ENCODE measurements at regions not wholly inside any gene's neighbourhood (a gene's known extent, or its start where the extent isn't known, plus 50 kb on each side); places are given as distances from the start of the nearest gene placed in this dataset.

GRCh38 chr17:73711916-73712315, 67.7 kb upstream of the SDK2 start:
- no peak for DNase-seq
- ChIA-PET POLR2A (ENCODE audit: partially characterized antibody) (interaction anchor here (1.5 to 4.1 kb wide), 2 partner anchors 10 to 12 kb away, joined by 4 to 31 read pairs; no protein-coding TSS in a partner anchor), CTCF (ENCODE audit: partially characterized antibody) (interaction anchor here (1.5 to 7.9 kb wide), 5 partner anchors 9 to 289 kb away, joined by 4 to 168 read pairs (median 22); no protein-coding TSS in a partner anchor)
- no peaks in the 10 kb centered on the region for H3K9me3 ChIP-seq (ENCODE audit: control insufficient read depth in 1 of 2, low read length in 2 of 2)
- Mint-ChIP-seq H3K4me3 (no peak overlapping the region), H3K27ac (peak overlapping the region in 1 of 7 donors; percentile 68), H3K36me3 (no peaks in the 10 kb centered on the region), H3K4me1 (peaks cover 7 to 11% (median 8%) of the 10 kb centered on the region in 4 donors), H3K27me3 (peaks cover 6% of the 10 kb centered on the region in 2 donors), H3K9me3 (peaks cover 0 to 7% (median 1%) of the 10 kb centered on the region in 8 donors)
- H3K27me3 ChIP-seq (ENCODE audit: insufficient read depth, low read length): no peaks in the 10 kb centered on the region
- H3K4me1 ChIP-seq (ENCODE audit: insufficient read depth, low read length): peaks cover 4% of the 10 kb centered on the region
- no peak overlapping the region for H3K27ac ChIP-seq (ENCODE audit: low read depth, low read length)
- no peak overlapping the region for H3K4me3 ChIP-seq (ENCODE audit: low read length in 2 of 2)
- no peaks in the 10 kb centered on the region for H3K36me3 ChIP-seq (ENCODE audit: insufficient read depth, low read length)
- intact Hi-C loops (cut with micrococcal nuclease): no loop called here

- DNase-seq: no peak
- ChIA-PET CTCF (ENCODE audit: partially characterized antibody) (interaction anchor here (7.9 kb wide), 1 partner anchor 282 kb away, joined by 168 read pairs; no protein-coding TSS in a partner anchor), POLR2A (ENCODE audit: partially characterized antibody) (interaction anchor here (0.6 kb wide), 1 partner anchor 9 kb away, joined by 3 read pairs; no protein-coding TSS in a partner anchor)
- H3K27me3 Mint-ChIP-seq: peaks cover 1 to 6% of the 10 kb centered on the region in 2 donors
- no peaks in the 10 kb centered on the region for H3K9me3 ChIP-seq (ENCODE audit: control insufficient read depth in 1 of 2, low read length in 2 of 2)
- H3K27ac Mint-ChIP-seq: peak overlapping the region in 1 of 7 donors; percentile 38
- peaks cover 4% of the 10 kb centered on the region for H3K4me1 ChIP-seq (ENCODE audit: insufficient read depth, low read length)
- peaks cover 9 to 15% (median 10%) of the 10 kb centered on the region in 4 donors for H3K4me1 Mint-ChIP-seq
- no peaks in the 10 kb centered on the region for H3K36me3 ChIP-seq (ENCODE audit: insufficient read depth, low read length)
- no peaks in the 10 kb centered on the region for H3K36me3 Mint-ChIP-seq
- H3K4me3 Mint-ChIP-seq: no peak overlapping the region
- no peak overlapping the region for H3K27ac ChIP-seq (ENCODE audit: low read depth, low read length)
- no peaks in the 10 kb centered on the region for H3K9me3 Mint-ChIP-seq
- intact Hi-C loops (cut with micrococcal nuclease): no loop called here
- H3K27me3 ChIP-seq (ENCODE audit: insufficient read depth, low read length): no peaks in the 10 kb centered on the region
- H3K4me3 ChIP-seq (ENCODE audit: low read length in 2 of 2): no peak overlapping the region
Measured at GRCh38 chr17:73713136-73713535, 68.9 kb upstream of the SDK2 start.

GRCh38 chr17:73715769-73716168, 71.5 kb upstream of the SDK2 start:
- Histone ChIP-seq H3K9me3 (ENCODE audit: control insufficient read depth in 1 of 2, low read length in 2 of 2) (no peaks in the 10 kb centered on the region), H3K4me3 (ENCODE audit: low read length in 2 of 2) (no peak overlapping the region), H3K4me1 (ENCODE audit: insufficient read depth, low read length) (peaks cover 11% of the 10 kb centered on the region), H3K27ac (ENCODE audit: low read depth, low read length) (no peak overlapping the region), H3K36me3 (ENCODE audit: insufficient read depth, low read length) (no peaks in the 10 kb centered on the region), H3K27me3 (ENCODE audit: insufficient read depth, low read length) (no peaks in the 10 kb centered on the region)
- no peak for DNase-seq
- peaks cover 11 to 29% (median 15%) of the 10 kb centered on the region in 4 donors for H3K4me1 Mint-ChIP-seq
- no peak overlapping the region for H3K4me3 Mint-ChIP-seq
- ChIA-PET CTCF (ENCODE audit: partially characterized antibody) (interaction anchor here (3.4 kb wide), 1 partner anchor 286 kb away, joined by 12 read pairs; no protein-coding TSS in a partner anchor), POLR2A (ENCODE audit: partially characterized antibody) (no interaction called here)
- H3K9me3 Mint-ChIP-seq: no peaks in the 10 kb centered on the region
- intact Hi-C loops (cut with micrococcal nuclease): no loop called here
- H3K27me3 Mint-ChIP-seq: no peaks in the 10 kb centered on the region
- H3K36me3 Mint-ChIP-seq: no peaks in the 10 kb centered on the region
- H3K27ac Mint-ChIP-seq: no peak overlapping the region

GRCh38 chr17:73717690-73718089, 73.4 kb upstream of the SDK2 start:
- peak overlapping the region in 1 of 7 donors; percentile 63 for H3K27ac Mint-ChIP-seq
- intact Hi-C loops (cut with micrococcal nuclease): no loop called here
- Histone ChIP-seq H3K4me1 (ENCODE audit: insufficient read depth, low read length) (peaks cover 25% of the 10 kb centered on the region), H3K4me3 (ENCODE audit: low read length in 2 of 2) (no peak overlapping the region), H3K36me3 (ENCODE audit: insufficient read depth, low read length) (no peaks in the 10 kb centered on the region), H3K9me3 (ENCODE audit: control insufficient read depth in 1 of 2, low read length in 2 of 2) (no peaks in the 10 kb centered on the region), H3K27ac (ENCODE audit: low read depth, low read length) (no peak overlapping the region), H3K27me3 (ENCODE audit: insufficient read depth, low read length) (no peaks in the 10 kb centered on the region)
- H3K4me3 Mint-ChIP-seq: no peak overlapping the region
- no peaks in the 10 kb centered on the region for H3K36me3 Mint-ChIP-seq
- no peaks in the 10 kb centered on the region for H3K9me3 Mint-ChIP-seq
- no peaks in the 10 kb centered on the region for H3K27me3 Mint-ChIP-seq
- no peak for DNase-seq
- ChIA-PET POLR2A (ENCODE audit: partially characterized antibody) (interaction anchor here (0.9 to 1.2 kb wide), 2 partner anchors 17 to 105 kb away, joined by 3 read pairs; no protein-coding TSS in a partner anchor), CTCF (ENCODE audit: partially characterized antibody) (interaction anchor here (0.6 to 7.9 kb wide), 3 partner anchors 7 to 290 kb away, joined by 4 to 64 read pairs (median 12); no protein-coding TSS in a partner anchor)
- H3K4me1 Mint-ChIP-seq: peaks cover 19 to 45% (median 25%) of the 10 kb centered on the region in 4 donors

GRCh38 chr17:73718362-73718761, 74.1 kb upstream of the SDK2 start:
- CTCF ChIA-PET (ENCODE audit: partially characterized antibody): interaction anchor here (0.6 to 7.9 kb wide), 3 partner anchors 8 to 291 kb away, joined by 4 to 64 read pairs (median 12); no protein-coding TSS in a partner anchor
- Mint-ChIP-seq H3K4me1 (peaks cover 26 to 52% (median 32%) of the 10 kb centered on the region in 4 donors), H3K4me3 (peak overlapping the region in 1 of 8 donors; percentile 59)

GRCh38 chr17:73718912-73719311, 74.7 kb upstream of the SDK2 start:
- Histone ChIP-seq H3K27ac (ENCODE audit: low read depth, low read length) (no peak overlapping the region), H3K4me3 (ENCODE audit: low read length in 2 of 2) (no peak overlapping the region), H3K27me3 (ENCODE audit: insufficient read depth, low read length) (no peaks in the 10 kb centered on the region), H3K36me3 (ENCODE audit: insufficient read depth, low read length) (no peaks in the 10 kb centered on the region), H3K9me3 (ENCODE audit: control insufficient read depth in 1 of 2, low read length in 2 of 2) (no peaks in the 10 kb centered on the region), H3K4me1 (ENCODE audit: insufficient read depth, low read length) (peaks cover 37% of the 10 kb centered on the region)
- Mint-ChIP-seq H3K4me1 (peaks cover 31 to 57% (median 38%) of the 10 kb centered on the region in 4 donors), H3K27me3 (no peaks in the 10 kb centered on the region), H3K36me3 (no peaks in the 10 kb centered on the region), H3K9me3 (no peaks in the 10 kb centered on the region), H3K4me3 (peak overlapping the region in 3 of 8 donors; percentile 46 to 59 (median 49)), H3K27ac (peak overlapping the region in 3 of 7 donors; percentile 63 to 86 (median 85))
- no peak for DNase-seq
- ChIA-PET CTCF (ENCODE audit: partially characterized antibody) (interaction anchor here (7.9 kb wide), 1 partner anchor 9 kb away, joined by 64 read pairs; no protein-coding TSS in a partner anchor), POLR2A (ENCODE audit: partially characterized antibody) (no interaction called here)
- intact Hi-C loops (cut with micrococcal nuclease): no loop called here

More at GRCh38 chr17:73718362-73718761, 74.1 kb upstream of the SDK2 start:
- Histone ChIP-seq H3K36me3 (ENCODE audit: insufficient read depth, low read length) (no peaks in the 10 kb centered on the region), H3K4me1 (ENCODE audit: insufficient read depth, low read length) (peaks cover 32% of the 10 kb centered on the region), H3K27ac (ENCODE audit: low read depth, low read length) (no peak overlapping the region), H3K4me3 (ENCODE audit: low read length in 2 of 2) (no peak overlapping the region), H3K9me3 (ENCODE audit: control insufficient read depth in 1 of 2, low read length in 2 of 2) (no peaks in the 10 kb centered on the region), H3K27me3 (ENCODE audit: insufficient read depth, low read length) (no peaks in the 10 kb centered on the region)
- POLR2A ChIA-PET (ENCODE audit: partially characterized antibody): no interaction called here
- no peak for DNase-seq
- intact Hi-C loops (cut with micrococcal nuclease): no loop called here
- Mint-ChIP-seq H3K9me3 (no peaks in the 10 kb centered on the region), H3K27ac (peak overlapping the region in 1 of 7 donors; percentile 63), H3K36me3 (no peaks in the 10 kb centered on the region), H3K27me3 (no peaks in the 10 kb centered on the region)

GRCh38 chr17:73719588-73720071, 75.4 kb upstream of the SDK2 start:
- Mint-ChIP-seq H3K27ac (peak overlapping the region in 3 of 7 donors; percentile 47 to 90 (median 86)), H3K9me3 (no peaks in the 10 kb centered on the region), H3K4me3 (peak overlapping the region in 1 of 8 donors; percentile 72), H3K36me3 (no peaks in the 10 kb centered on the region), H3K4me1 (peaks cover 31 to 63% (median 40%) of the 10 kb centered on the region in 4 donors), H3K27me3 (no peaks in the 10 kb centered on the region)
- intact Hi-C loops (cut with micrococcal nuclease): loop anchor here (5.0 kb wide), 4 partner anchors 62 to 233 kb away; no protein-coding TSS in a partner anchor
- no peaks in the 10 kb centered on the region for H3K9me3 ChIP-seq (ENCODE audit: control insufficient read depth in 1 of 2, low read length in 2 of 2)
- no peaks in the 10 kb centered on the region for H3K36me3 ChIP-seq (ENCODE audit: insufficient read depth, low read length)
- no peak overlapping the region for H3K27ac ChIP-seq (ENCODE audit: low read depth, low read length)
- CTCF ChIA-PET (ENCODE audit: partially characterized antibody): interaction anchor here (1.3 to 7.9 kb wide), 2 partner anchors 9 to 117 kb away, joined by 4 to 64 read pairs; no protein-coding TSS in a partner anchor
- H3K4me1 ChIP-seq (ENCODE audit: insufficient read depth, low read length): peaks cover 40% of the 10 kb centered on the region
- H3K4me3 ChIP-seq (ENCODE audit: low read length in 2 of 2): no peak overlapping the region
- DNase-seq: no peak
- H3K27me3 ChIP-seq (ENCODE audit: insufficient read depth, low read length): no peaks in the 10 kb centered on the region
- POLR2A ChIA-PET (ENCODE audit: partially characterized antibody): interaction anchor here (1.2 to 3.5 kb wide), 5 partner anchors 9 to 120 kb away, joined by 3 to 31 read pairs (median 4); no protein-coding TSS in a partner anchor
